OCI-LY1 (cell line): ENCODE measurements at regions not wholly inside any gene's neighbourhood (a gene's known extent, or its start where the extent isn't known, plus 50 kb on each side); places are given as distances from the start of the nearest gene placed in this dataset.

ENCODE experiments used
- CTCF ChIP-seq: fragments of 200-600 bp; sonication (generic), shearing (Covaris generic); IDR thresholded peaks from 2 replicates; pipeline ENCODE4 v1.5.1; 2017; ENCODE audit warnings: mild to moderate bottlenecking, antibody characterized with exemption, low read length, moderate library complexity, mixed read lengths
- EZH2 ChIP-seq: fragments of 200-600 bp; sonication (generic), shearing (Covaris generic); IDR thresholded peaks from 2 replicates; pipeline ENCODE4 v1.8.0; 2017; ENCODE audit warnings: borderline replicate concordance, mixed run types, mild to moderate bottlenecking, antibody characterized with exemption, low read length, moderate library complexity, mixed read lengths

DNA sequence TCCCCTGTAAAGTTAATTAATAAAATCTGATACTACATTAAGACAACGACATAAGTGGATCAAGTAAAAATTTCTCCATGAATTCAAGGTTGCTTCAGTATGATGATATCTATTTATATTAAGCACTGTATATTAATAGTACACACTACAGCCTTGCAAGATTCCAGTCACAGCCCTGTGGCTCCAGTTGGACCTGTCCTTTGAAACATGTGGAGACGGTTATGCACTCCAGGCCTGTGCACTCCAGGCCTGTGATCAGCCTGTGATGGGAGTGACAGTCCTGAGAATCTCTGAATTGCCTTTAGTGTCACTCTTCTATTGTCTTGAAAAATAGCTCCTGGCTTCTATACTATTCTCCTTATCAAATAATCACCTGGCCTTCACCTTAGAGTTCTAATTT is 981.1 kb upstream of the AGA start:
- TF ChIP-seq CTCF (no peak), EZH2 (no peak)
